ENCODE measurements at regions not wholly inside any gene's neighbourhood (a gene's known extent, or its start where the extent isn't known, plus 50 kb on each side); places are given as distances from the start of the nearest gene placed in this dataset.

DNA sequence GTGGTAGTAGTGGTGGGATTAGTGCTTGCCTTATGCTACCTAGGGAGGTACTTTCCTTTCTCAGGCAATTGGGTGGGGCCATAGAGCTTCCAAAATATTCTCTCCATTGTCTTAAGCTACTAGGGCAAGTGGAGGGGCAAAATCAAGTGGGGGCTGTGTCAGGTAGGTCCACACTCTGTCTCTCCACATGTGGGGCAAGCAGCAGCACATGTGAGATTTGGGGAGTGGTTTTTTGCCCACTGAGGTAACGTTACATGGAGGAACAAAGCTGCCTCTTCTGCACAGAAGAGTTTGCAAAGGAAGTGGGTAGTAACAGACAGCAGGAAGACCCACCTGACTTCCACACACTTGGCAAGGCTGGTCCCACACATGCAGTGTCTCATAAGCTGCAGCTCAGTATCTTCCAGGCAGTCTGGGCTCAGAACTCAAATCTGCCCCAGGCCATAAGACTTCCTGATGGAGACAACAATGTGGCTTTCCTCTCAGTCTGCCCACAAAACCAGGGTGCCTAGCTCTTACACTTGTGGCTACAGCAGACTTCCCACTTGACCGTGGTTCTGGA is 1581.5 kb upstream of the PCDH20 start:
- H3K4me3 ChIP-seq (replicated peaks; ENCODE audit: low read depth, low read length), result no peak overlapping the region
- no peaks in the 10 kb centered on the region for H3K36me3 ChIP-seq (ENCODE audit: control insufficient read depth, insufficient read depth, low read length)
- no peak for DNase-seq (ENCODE audit: extremely low read depth, insufficient read length)
- no peaks in the 10 kb centered on the region for H3K27me3 ChIP-seq (replicated peaks; ENCODE audit: control insufficient read depth, insufficient read depth, low read length)
- TF ChIP-seq CTCF (IDR thresholded peaks at IDR 0.05; ENCODE audit: insufficient read depth, low read length, poor library complexity, severe bottlenecking), result no peak

DNA sequence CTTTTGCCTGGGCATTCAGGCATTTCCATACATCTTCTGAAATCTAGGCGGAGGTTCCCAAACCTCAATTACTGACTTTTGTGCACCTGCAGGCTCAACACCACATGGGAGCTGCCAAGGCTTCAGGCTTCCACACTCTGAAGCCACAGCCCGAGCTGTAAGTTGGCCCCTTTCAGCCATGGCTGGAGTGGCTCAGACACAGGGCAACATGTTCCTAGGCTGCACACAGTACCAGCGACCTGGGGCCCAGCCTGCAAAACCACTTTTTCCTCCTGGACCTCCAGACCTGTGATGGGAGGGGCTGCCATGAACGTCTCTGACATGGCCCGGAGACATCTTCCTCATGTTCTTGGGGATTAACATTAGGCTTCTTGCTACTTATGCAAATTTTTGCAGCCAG is 1558.2 kb upstream of the PCDH20 start:
- no peak for DNase-seq (ENCODE audit: extremely low read depth, insufficient read length)
- H3K4me3 ChIP-seq (replicated peaks; ENCODE audit: low read depth, low read length), result no peak overlapping the region
- no peak for TF ChIP-seq CTCF (IDR thresholded peaks at IDR 0.05; ENCODE audit: insufficient read depth, low read length, poor library complexity, severe bottlenecking)
- H3K36me3 ChIP-seq (ENCODE audit: control insufficient read depth, insufficient read depth, low read length), result no peaks in the 10 kb centered on the region
- H3K27me3 ChIP-seq (replicated peaks; ENCODE audit: control insufficient read depth, insufficient read depth, low read length), result no peaks in the 10 kb centered on the region

- DNase-seq (ENCODE audit: extremely low read depth, insufficient read length), result no peak
- TF ChIP-seq CTCF (IDR thresholded peaks at IDR 0.05; ENCODE audit: insufficient read depth, low read length, poor library complexity, severe bottlenecking), result no peak
- H3K27me3 ChIP-seq (replicated peaks; ENCODE audit: control insufficient read depth, insufficient read depth, low read length), result no peaks in the 10 kb centered on the region
Observed at GRCh38 chr13:62964522-62964921, 1548.9 kb upstream of the PCDH20 start.

GRCh38 chr13:62960723-62961122 is 1545.1 kb upstream of the PCDH20 start:
- TF ChIP-seq CTCF (IDR thresholded peaks at IDR 0.05; ENCODE audit: insufficient read depth, low read length, poor library complexity, severe bottlenecking), result no peak
- H3K27me3 ChIP-seq (replicated peaks; ENCODE audit: control insufficient read depth, insufficient read depth, low read length), result no peaks in the 10 kb centered on the region

More at GRCh38 chr13:62964522-62964921, 1548.9 kb upstream of the PCDH20 start:
- Histone ChIP-seq H3K36me3 (ENCODE audit: control insufficient read depth, insufficient read depth, low read length) (no peaks in the 10 kb centered on the region), H3K4me3 (replicated peaks; ENCODE audit: low read depth, low read length) (no peak overlapping the region)

GRCh38 chr13:62933809-62934208 is 1518.2 kb upstream of the PCDH20 start:
- Histone ChIP-seq H3K4me3 (replicated peaks; ENCODE audit: low read depth, low read length) (no peak overlapping the region), H3K27me3 (replicated peaks; ENCODE audit: control insufficient read depth, insufficient read depth, low read length) (no peaks in the 10 kb centered on the region), H3K36me3 (ENCODE audit: control insufficient read depth, insufficient read depth, low read length) (no peaks in the 10 kb centered on the region)
- no peak for TF ChIP-seq CTCF (IDR thresholded peaks at IDR 0.05; ENCODE audit: insufficient read depth, low read length, poor library complexity, severe bottlenecking)
- DNase-seq (ENCODE audit: extremely low read depth, insufficient read length), result no peak

More at GRCh38 chr13:62960723-62961122, 1545.1 kb upstream of the PCDH20 start:
- no peak for DNase-seq (ENCODE audit: extremely low read depth, insufficient read length)
- Histone ChIP-seq H3K36me3 (ENCODE audit: control insufficient read depth, insufficient read depth, low read length) (no peaks in the 10 kb centered on the region), H3K4me3 (replicated peaks; ENCODE audit: low read depth, low read length) (no peak overlapping the region)
